K562 (cell line): ENCODE measurements at regions not wholly inside any gene's neighbourhood (a gene's known extent, or its start where the extent isn't known, plus 50 kb on each side); places are given as distances from the start of the nearest gene placed in this dataset.

Source experiments
- CBFA2T3 ChIP-seq: fragments of 450-650 bp; IDR thresholded peaks from 2 replicates; pipeline ENCODE4 v1.6.1; 2017
- FOSL1 ChIP-seq: fragments of 200-800 bp; sonication (Bioruptor generic); conservative IDR thresholded peaks from 2 replicates; pipeline ENCODE4 v1.6.1; 2016; ENCODE audit warnings: missing genetic modification characterization, missing compliant biosample characterization
- GATAD2B ChIP-seq: fragments of 450-650 bp; IDR thresholded peaks from 2 replicates; pipeline ENCODE4 v1.6.1; 2017; ENCODE audit warnings: mild to moderate bottlenecking, borderline replicate concordance
- MECOM ChIP-seq: fragments of 250-450 bp; sonication (Bioruptor Pico); IDR thresholded peaks from 2 replicates; pipeline ENCODE4 v1.8.0; 2022; ENCODE audit warnings: inconsistent platforms
- MLX ChIP-seq, 2 experiments: fragments of 450-650 bp in 1 of 2; sonication (generic) in 1 of 2; formaldehyde crosslinking; conservative IDR thresholded peaks; 2 replicates each; pipeline versions ENCODE4 v1.4.0 to v1.8.1; 2020 to 2022; ENCODE audit warnings: mild to moderate bottlenecking in 1 of 2, missing genetic modification reagents in 1 of 2
- SMARCA4 ChIP-seq: fragments of 450-650 bp; IDR thresholded peaks from 2 replicates; pipeline ENCODE4 v1.6.1; 2016
- SOX6 ChIP-seq: fragments of 450-650 bp; IDR thresholded peaks from 2 replicates; pipeline ENCODE4 v1.6.1; 2014; ENCODE audit warnings: mild to moderate bottlenecking
- ZNF592 ChIP-seq: fragments of 450-650 bp; IDR thresholded peaks from 2 replicates; pipeline ENCODE4 v1.6.1; 2017; ENCODE audit warnings: antibody characterized with exemption, mild to moderate bottlenecking
- ZNF609 ChIP-seq: sonication (generic); formaldehyde crosslinking; IDR thresholded peaks from 2 replicates; pipeline ENCODE4 v1.8.1; 2023; ENCODE audit warnings: missing genetic modification reagents, mild to moderate bottlenecking, borderline replicate concordance
- TF ChIP-seq, protein P1 (sequence below): IDR thresholded peaks from 2 replicates; pipeline ENCODE4 v1.6.1; 2011; ENCODE audit warnings: borderline replicate concordance, low read depth, mild to moderate bottlenecking, moderate library complexity, low read length; ENCODE audit not compliant: insufficient read depth, poor library complexity, severe bottlenecking
- TF ChIP-seq, protein P2 (sequence below): fragments of 450-650 bp; IDR thresholded peaks from 2 replicates; pipeline ENCODE4 v1.6.1; 2016
- TF ChIP-seq, protein P3 (sequence below), 2 experiments: fragments of 450-650 bp in 1 of 2; sonication (generic) in 1 of 2; formaldehyde crosslinking in 1 of 2; IDR thresholded peaks in 1 of 2; conservative IDR thresholded peaks in 1 of 2; 2 replicates each; pipeline versions ENCODE4 v1.6.1 to v1.8.1; 2016 to 2023; ENCODE audit warnings: mild to moderate bottlenecking in 2 of 2, moderate library complexity in 2 of 2, inconsistent platforms in 1 of 2, missing genetic modification reagents in 1 of 2

- TF ChIP-seq MLX (CRISPR knock-in tag; conservative IDR thresholded peaks at IDR 0.05) (no peak), CBFA2T3 (peak; percentile 81), GATAD2B (0 out of 2 replicates have a peak, but pooled peaks have one; percentile 38), FOSL1 (tag) (peak; percentile 60), MECOM (CRISPR knock-in tag) (no peak), SMARCA4 (peak; percentile 64; the same call in 1 of the 2 replicates), SOX6 (peak; percentile 36; the same call in 1 of the 2 replicates), ZNF609 (no peak), ZNF592 (0 out of 2 replicates have a peak, but pooled peaks have one; percentile 27)
- TF ChIP-seq, protein P1, sequence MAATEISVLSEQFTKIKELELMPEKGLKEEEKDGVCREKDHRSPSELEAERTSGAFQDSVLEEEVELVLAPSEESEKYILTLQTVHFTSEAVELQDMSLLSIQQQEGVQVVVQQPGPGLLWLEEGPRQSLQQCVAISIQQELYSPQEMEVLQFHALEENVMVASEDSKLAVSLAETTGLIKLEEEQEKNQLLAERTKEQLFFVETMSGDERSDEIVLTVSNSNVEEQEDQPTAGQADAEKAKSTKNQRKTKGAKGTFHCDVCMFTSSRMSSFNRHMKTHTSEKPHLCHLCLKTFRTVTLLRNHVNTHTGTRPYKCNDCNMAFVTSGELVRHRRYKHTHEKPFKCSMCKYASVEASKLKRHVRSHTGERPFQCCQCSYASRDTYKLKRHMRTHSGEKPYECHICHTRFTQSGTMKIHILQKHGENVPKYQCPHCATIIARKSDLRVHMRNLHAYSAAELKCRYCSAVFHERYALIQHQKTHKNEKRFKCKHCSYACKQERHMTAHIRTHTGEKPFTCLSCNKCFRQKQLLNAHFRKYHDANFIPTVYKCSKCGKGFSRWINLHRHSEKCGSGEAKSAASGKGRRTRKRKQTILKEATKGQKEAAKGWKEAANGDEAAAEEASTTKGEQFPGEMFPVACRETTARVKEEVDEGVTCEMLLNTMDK, result no peak
- TF ChIP-seq, protein P2, sequence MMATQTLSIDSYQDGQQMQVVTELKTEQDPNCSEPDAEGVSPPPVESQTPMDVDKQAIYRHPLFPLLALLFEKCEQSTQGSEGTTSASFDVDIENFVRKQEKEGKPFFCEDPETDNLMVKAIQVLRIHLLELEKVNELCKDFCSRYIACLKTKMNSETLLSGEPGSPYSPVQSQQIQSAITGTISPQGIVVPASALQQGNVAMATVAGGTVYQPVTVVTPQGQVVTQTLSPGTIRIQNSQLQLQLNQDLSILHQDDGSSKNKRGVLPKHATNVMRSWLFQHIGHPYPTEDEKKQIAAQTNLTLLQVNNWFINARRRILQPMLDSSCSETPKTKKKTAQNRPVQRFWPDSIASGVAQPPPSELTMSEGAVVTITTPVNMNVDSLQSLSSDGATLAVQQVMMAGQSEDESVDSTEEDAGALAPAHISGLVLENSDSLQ, result peak; percentile 56
- TF ChIP-seq, protein P3, sequence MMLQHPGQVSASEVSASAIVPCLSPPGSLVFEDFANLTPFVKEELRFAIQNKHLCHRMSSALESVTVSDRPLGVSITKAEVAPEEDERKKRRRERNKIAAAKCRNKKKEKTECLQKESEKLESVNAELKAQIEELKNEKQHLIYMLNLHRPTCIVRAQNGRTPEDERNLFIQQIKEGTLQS (IDR thresholded peaks at IDR 0.05), result peak; percentile 17; the same call in 1 of the 2 replicates
- TF ChIP-seq, protein P3 (CRISPR knock-in tag; conservative IDR thresholded peaks at IDR 0.05), result no peak
These were observed 99.9 kb downstream of the CD200R1L start (continued) for GRCh38 chr3:112746675-112747280.
